Parathyroid adenoma (tissue), 2 donors: ENCODE measurements at regions not wholly inside any gene's neighbourhood (a gene's known extent, or its start where the extent isn't known, plus 50 kb on each side); places are given as distances from the start of the nearest gene placed in this dataset.

Experiments used
- H2AFZ ChIP-seq: fragments of 300-600 bp; sonication (generic); one replicate; pipeline ENCODE4 v1.7.0; 2017; ENCODE audit warnings: antibody characterized with exemption, mild to moderate bottlenecking
- H3K27ac ChIP-seq: fragments of 300-600 bp; sonication (generic); one replicate; pipeline ENCODE4 v1.7.0; 2017
- H3K27me3 ChIP-seq: fragments of 300-600 bp; sonication (generic); one replicate; pipeline ENCODE4 v1.7.0; 2017; ENCODE audit warnings: low read length; ENCODE audit not compliant: control insufficient read depth, insufficient read depth
- H3K36me3 ChIP-seq: fragments of 300-600 bp; sonication (generic); one replicate; pipeline ENCODE4 v1.7.0; 2017; ENCODE audit warnings: low read length; ENCODE audit not compliant: control insufficient read depth, insufficient read depth
- H3K4me1 ChIP-seq: fragments of 300-600 bp; sonication (generic); one replicate; pipeline ENCODE4 v1.7.0; 2017; ENCODE audit warnings: control low read depth
- H3K4me2 ChIP-seq: fragments of 300-600 bp; sonication (generic); one replicate; pipeline ENCODE4 v1.7.0; 2017; ENCODE audit warnings: low read length
- H3K4me3 ChIP-seq: fragments of 300-600 bp; sonication (generic); one replicate; pipeline ENCODE4 v1.7.0; 2017; ENCODE audit warnings: low read depth, low read length
- H3K79me2 ChIP-seq: fragments of 300-600 bp; sonication (generic); one replicate; pipeline ENCODE4 v1.7.0; 2017; ENCODE audit warnings: control low read depth
- H3K9ac ChIP-seq: fragments of 300-600 bp; sonication (generic); one replicate; pipeline ENCODE4 v1.7.0; 2017; ENCODE audit warnings: mild to moderate bottlenecking
- H3K9me3 ChIP-seq: fragments of 300-600 bp; sonication (generic); one replicate; pipeline ENCODE4 v1.7.0; 2017; ENCODE audit warnings: low read length; ENCODE audit not compliant: control insufficient read depth
- TF ChIP-seq, protein P1 (sequence below): fragments of 300-600 bp; sonication (generic); IDR thresholded peaks from one replicate; pipeline ENCODE4 v1.7.0; 2017; ENCODE audit warnings: antibody characterized with exemption, mild to moderate bottlenecking
- donor health status: primary hyperparathyroidism.

DNA sequence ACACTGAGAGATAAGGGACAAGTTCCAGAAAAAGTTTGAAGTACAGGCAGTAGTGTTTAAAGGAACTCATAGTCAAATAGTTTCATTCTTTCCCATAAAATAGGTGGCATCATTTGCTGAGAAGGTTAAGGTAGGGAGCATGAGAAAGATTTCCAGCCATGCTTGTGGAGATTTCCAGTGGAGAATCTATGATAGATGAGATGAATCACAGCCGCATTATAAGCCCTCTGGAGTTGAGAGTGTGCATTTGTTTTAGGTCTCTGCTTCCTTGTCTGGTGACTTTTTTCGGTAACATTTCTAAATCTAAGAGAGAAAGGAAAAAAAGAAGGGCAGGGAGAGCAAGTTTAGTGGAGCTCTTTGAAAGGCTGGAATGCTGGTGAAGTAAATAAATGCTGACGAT lies 108.7 kb downstream of the DISP1 start:
- H3K27me3 ChIP-seq, result no peaks in the 10 kb centered on the region
- TF ChIP-seq, protein P1, sequence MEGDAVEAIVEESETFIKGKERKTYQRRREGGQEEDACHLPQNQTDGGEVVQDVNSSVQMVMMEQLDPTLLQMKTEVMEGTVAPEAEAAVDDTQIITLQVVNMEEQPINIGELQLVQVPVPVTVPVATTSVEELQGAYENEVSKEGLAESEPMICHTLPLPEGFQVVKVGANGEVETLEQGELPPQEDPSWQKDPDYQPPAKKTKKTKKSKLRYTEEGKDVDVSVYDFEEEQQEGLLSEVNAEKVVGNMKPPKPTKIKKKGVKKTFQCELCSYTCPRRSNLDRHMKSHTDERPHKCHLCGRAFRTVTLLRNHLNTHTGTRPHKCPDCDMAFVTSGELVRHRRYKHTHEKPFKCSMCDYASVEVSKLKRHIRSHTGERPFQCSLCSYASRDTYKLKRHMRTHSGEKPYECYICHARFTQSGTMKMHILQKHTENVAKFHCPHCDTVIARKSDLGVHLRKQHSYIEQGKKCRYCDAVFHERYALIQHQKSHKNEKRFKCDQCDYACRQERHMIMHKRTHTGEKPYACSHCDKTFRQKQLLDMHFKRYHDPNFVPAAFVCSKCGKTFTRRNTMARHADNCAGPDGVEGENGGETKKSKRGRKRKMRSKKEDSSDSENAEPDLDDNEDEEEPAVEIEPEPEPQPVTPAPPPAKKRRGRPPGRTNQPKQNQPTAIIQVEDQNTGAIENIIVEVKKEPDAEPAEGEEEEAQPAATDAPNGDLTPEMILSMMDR, result no peak
- no peaks in the 10 kb centered on the region for H3K4me1 ChIP-seq
- H3K4me2 ChIP-seq, result no peak overlapping the region
- H3K36me3 ChIP-seq, result no peaks in the 10 kb centered on the region
- no peak overlapping the region for H3K4me3 ChIP-seq
- H3K9me3 ChIP-seq, result no peaks in the 10 kb centered on the region
- peak overlapping the region; percentile 10 for H2AFZ ChIP-seq
- H3K27ac ChIP-seq, result no peak overlapping the region
- H3K79me2 ChIP-seq, result no peaks in the 10 kb centered on the region
- no peak overlapping the region for H3K9ac ChIP-seq

DNA sequence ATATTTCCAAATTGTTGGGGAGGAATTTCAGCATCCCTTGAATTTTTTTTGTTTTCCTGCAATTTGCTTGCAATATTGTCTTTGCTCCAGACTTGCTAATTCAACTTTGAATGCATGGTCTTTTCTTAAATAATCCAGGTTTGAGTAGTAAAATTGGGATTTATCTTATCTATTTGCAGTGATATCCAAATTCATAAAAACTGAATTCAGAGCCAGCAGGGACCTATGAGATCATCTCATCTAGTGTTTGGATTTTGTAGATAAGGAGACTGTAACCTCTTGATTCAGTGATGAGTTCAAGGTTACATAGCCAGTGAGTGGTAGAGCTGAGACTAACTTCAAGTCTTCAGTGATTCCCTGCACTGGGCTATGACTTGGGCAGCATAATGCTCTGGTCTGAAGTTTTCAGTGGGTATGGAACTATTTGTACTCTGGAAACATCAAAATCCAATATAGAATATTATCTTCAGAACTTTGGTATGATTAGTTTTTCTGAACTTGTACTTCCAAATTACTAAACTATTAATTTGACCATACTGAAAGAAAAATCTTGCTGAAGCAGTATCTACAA lies 109.4 kb downstream of the DISP1 start:
- H3K4me2 ChIP-seq, result no peak overlapping the region
- no peak overlapping the region for H3K9ac ChIP-seq
- H3K9me3 ChIP-seq, result no peaks in the 10 kb centered on the region
- no peaks in the 10 kb centered on the region for H3K27me3 ChIP-seq
- H2AFZ ChIP-seq, result no peak overlapping the region
- TF ChIP-seq, protein P1, result no peak
- H3K36me3 ChIP-seq, result no peaks in the 10 kb centered on the region
- no peaks in the 10 kb centered on the region for H3K79me2 ChIP-seq
- no peak overlapping the region for H3K27ac ChIP-seq
- no peaks in the 10 kb centered on the region for H3K4me1 ChIP-seq
- H3K4me3 ChIP-seq, result no peak overlapping the region

DNA sequence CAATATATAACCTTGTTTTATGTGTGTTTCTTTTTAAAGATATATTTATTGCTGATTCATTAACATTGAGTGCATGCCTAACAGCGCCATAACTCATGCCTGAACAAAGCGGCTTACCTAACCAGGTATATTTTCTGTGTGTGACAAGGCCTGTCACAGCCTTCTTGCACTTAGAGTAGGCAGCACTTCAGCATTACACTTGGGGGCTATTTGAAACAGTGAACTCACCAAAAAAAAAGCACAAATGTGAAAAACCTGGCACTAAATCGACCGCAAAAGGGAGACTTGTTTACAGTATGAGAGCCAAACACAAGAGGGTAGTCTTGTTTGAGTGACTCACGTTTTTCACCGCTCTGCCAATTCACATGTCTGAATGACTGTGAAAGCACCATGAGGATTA lies 111.7 kb downstream of the DISP1 start:
- no peaks in the 10 kb centered on the region for H3K36me3 ChIP-seq
- H3K4me1 ChIP-seq, result no peaks in the 10 kb centered on the region

DNA sequence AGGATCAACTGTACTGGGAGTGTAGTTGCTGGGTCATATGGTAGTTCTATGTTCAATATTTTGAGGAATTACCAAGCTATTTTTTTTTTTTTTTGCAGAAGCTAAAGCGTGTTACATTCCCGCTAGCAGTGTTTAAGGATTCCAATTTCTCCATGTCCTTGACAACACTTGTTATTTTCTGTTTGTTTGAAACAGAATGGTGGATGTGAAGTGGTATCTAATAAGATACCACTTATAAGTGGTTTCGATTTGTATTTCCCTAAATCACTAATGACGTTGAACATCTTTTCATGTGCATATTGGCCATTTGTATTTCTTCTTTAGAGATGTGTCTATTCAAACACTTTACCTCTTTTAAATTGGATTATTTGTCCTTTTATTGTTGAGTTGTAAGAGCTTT lies 112.2 kb downstream of the DISP1 start:
- Histone ChIP-seq H3K79me2 (no peaks in the 10 kb centered on the region), H2AFZ (no peak overlapping the region), H3K4me1 (no peaks in the 10 kb centered on the region), H3K4me3 (no peak overlapping the region), H3K9me3 (no peaks in the 10 kb centered on the region), H3K36me3 (no peaks in the 10 kb centered on the region), H3K27me3 (no peaks in the 10 kb centered on the region), H3K9ac (no peak overlapping the region), H3K27ac (no peak overlapping the region), H3K4me2 (no peak overlapping the region)
- TF ChIP-seq, protein P1, result no peak

More for the DNA sequence above, 111.7 kb downstream of the DISP1 start:
- Histone ChIP-seq H3K4me2 (no peak overlapping the region), H3K27me3 (no peaks in the 10 kb centered on the region), H3K27ac (no peak overlapping the region), H3K9ac (no peak overlapping the region), H3K9me3 (no peaks in the 10 kb centered on the region), H2AFZ (no peak overlapping the region), H3K79me2 (no peaks in the 10 kb centered on the region), H3K4me3 (no peak overlapping the region)
- TF ChIP-seq, protein P1, result no peak

DNA sequence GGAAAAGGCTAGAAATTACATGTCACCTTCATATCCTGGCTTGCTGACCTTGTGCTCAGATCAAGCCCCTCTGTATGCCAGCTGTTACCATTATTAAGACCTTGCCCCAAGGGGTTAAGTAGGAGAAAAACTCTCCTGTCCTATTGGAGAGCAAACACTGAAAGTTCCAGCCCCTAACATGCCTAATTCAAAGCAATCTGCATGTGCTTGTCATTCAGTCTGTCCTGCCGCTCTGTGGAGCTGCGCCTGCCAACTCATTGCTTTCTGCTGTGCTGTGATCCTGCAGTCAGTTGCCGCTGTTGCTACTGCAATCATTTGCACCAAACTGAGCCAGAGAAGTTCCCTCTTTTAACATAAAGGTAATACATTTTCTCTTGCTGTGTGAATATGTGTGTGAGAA lies 113.4 kb downstream of the DISP1 start:
- no peaks in the 10 kb centered on the region for H3K27me3 ChIP-seq
- H3K4me3 ChIP-seq, result peak overlapping the region; percentile 30
- H3K4me2 ChIP-seq, result peak overlapping the region; percentile 11
- no peak overlapping the region for H3K9ac ChIP-seq
- peak overlapping the region; percentile 30 for H2AFZ ChIP-seq
- H3K9me3 ChIP-seq, result no peaks in the 10 kb centered on the region
- TF ChIP-seq, protein P1, result no peak
- no peaks in the 10 kb centered on the region for H3K79me2 ChIP-seq
- H3K36me3 ChIP-seq, result no peaks in the 10 kb centered on the region
- no peaks in the 10 kb centered on the region for H3K4me1 ChIP-seq
- H3K27ac ChIP-seq, result no peak overlapping the region
